Stomach (tissue), 8 donors: ENCODE measurements at regions not wholly inside any gene's neighbourhood (a gene's known extent, or its start where the extent isn't known, plus 50 kb on each side); places are given as distances from the start of the nearest gene placed in this dataset.

ENCODE experiments used
- DNase-seq, 2 donors: peaks; one replicate each; pipeline versions ENCODE4 v3.0.0 to v3.0.0-alpha.2; 2013 to 2019
- H3K27ac ChIP-seq, 5 donors: fragments of 200-600 bp in 4 of 5; sonication (generic) in 4 of 5; one replicate each; pipeline ENCODE4 v1.5.1; 2013 to 2019; ENCODE audit warnings: mild to moderate bottlenecking in 1 of 5, moderate library complexity in 1 of 5
- H3K27me3 ChIP-seq, 3 donors: fragments of 200-600 bp; sonication (generic); one replicate each; pipeline ENCODE4 v1.5.1; 2017 to 2019; ENCODE audit warnings: mixed run types in 1 of 3
- H3K36me3 ChIP-seq, 4 donors: fragments of 200-600 bp; sonication (generic); 1 replicate in 3 of 4; 2 replicates in 1 of 4; pipeline ENCODE4 v1.5.1; 2016 to 2019
- H3K4me1 ChIP-seq, 4 donors: fragments of 200-600 bp; sonication (generic); one replicate each; pipeline ENCODE4 v1.5.1; 2016 to 2019
- H3K4me3 ChIP-seq, 4 donors: fragments of 200-600 bp; sonication (generic) in 3 of 4; one replicate each; pipeline ENCODE4 v1.5.1; 2016 to 2019; ENCODE audit warnings: mild to moderate bottlenecking in 1 of 4
- H3K9me3 ChIP-seq, 4 donors: fragments of 200-600 bp; sonication (generic); one replicate each; pipeline ENCODE4 v1.5.1; 2016 to 2019
- EP300 ChIP-seq: sonication (generic); formaldehyde crosslinking; IDR thresholded peaks from one replicate; pipeline ENCODE4 v1.6.1; 2017; ENCODE audit warnings: antibody characterized with exemption
- POLR2A ChIP-seq, 4 donors: fragments of 450-650 bp; IDR thresholded peaks; one replicate each; pipeline ENCODE4 v1.6.1; 2016; ENCODE audit warnings: antibody characterized with exemption in 4 of 4, control low read depth in 2 of 4, mild to moderate bottlenecking in 1 of 4, moderate library complexity in 1 of 4
- POLR2AphosphoS5 ChIP-seq, 3 donors: sonication (generic); formaldehyde crosslinking; IDR thresholded peaks; one replicate each; pipeline ENCODE4 v1.6.1; 2016; ENCODE audit warnings: antibody characterized with exemption in 3 of 3
- WGBS, 5 donors: extraction: QIAGEN DNeasy Blood & Tissue Kit in 3 of 5; methylation state at CpG; one replicate each; pipeline versions ENCODE4 v1.1.5 to v1.1.7; 2013 to 2018; 5-methylcytosine and 5-hydroxymethylcytosine counted together
- intact Hi-C: fragments of 100-400 bp; cut with DNase I; formaldehyde crosslinking; loops from one replicate; pipeline ENCODE4 v1.15.1; 2023; ENCODE audit warnings: low total_unique reads
- TF ChIP-seq, protein P1 (sequence below), 7 experiments: fragments of 450-650 bp in 4 of 7; fragments of 200-600 bp in 3 of 7; sonication (generic) in 3 of 7; IDR thresholded peaks; one replicate each; pipeline ENCODE4 v1.5.1; 2016 to 2019; ENCODE audit warnings: antibody characterized with exemption in 7 of 7, control low read depth in 2 of 7, mild to moderate bottlenecking in 1 of 7
- donor health status: healthy with polysubstance abuse.
- donor health status: Bipolar disorder and iron deficiency.
- donor health status: healthy.

DNA sequence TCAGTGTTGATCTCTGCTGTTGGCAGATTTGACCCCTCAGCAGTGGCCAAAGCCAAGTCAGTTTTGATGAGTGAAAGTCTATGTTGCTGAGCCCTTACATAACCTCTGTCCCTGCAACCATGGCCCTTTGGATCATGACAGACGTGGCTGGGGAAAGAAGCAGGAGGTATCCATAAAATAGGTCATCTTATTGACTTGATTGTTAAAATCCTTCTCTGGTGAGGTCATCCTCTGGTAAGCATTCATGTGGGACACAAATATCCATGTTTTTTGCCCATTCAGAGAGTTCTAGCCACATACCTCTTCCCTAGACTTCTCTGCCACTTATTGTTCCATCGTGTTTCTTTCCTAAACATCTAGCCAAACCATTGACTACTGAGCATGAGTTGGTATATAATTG, 251.9 kb upstream of the PTER start:
- no peaks in the 10 kb centered on the region for H3K27me3 ChIP-seq
- H3K36me3 ChIP-seq = no peaks in the 10 kb centered on the region
- DNase-seq = no peak
- no peak overlapping the region for H3K27ac ChIP-seq
- 72 to 86% (median 76%) methylated on average over 2 of the region's 2 CpGs for WGBS, 5 donors
- H3K9me3 ChIP-seq = no peaks in the 10 kb centered on the region
- H3K4me3 ChIP-seq = no peak overlapping the region
- no peaks in the 10 kb centered on the region for H3K4me1 ChIP-seq
- intact Hi-C loops = no loop called here
- no peak for TF ChIP-seq EP300
- TF ChIP-seq POLR2AphosphoS5 (IDR thresholded peaks at IDR 0.05) = no peak
- no peak for TF ChIP-seq POLR2A (IDR thresholded peaks at IDR 0.05)
- TF ChIP-seq, protein P1, sequence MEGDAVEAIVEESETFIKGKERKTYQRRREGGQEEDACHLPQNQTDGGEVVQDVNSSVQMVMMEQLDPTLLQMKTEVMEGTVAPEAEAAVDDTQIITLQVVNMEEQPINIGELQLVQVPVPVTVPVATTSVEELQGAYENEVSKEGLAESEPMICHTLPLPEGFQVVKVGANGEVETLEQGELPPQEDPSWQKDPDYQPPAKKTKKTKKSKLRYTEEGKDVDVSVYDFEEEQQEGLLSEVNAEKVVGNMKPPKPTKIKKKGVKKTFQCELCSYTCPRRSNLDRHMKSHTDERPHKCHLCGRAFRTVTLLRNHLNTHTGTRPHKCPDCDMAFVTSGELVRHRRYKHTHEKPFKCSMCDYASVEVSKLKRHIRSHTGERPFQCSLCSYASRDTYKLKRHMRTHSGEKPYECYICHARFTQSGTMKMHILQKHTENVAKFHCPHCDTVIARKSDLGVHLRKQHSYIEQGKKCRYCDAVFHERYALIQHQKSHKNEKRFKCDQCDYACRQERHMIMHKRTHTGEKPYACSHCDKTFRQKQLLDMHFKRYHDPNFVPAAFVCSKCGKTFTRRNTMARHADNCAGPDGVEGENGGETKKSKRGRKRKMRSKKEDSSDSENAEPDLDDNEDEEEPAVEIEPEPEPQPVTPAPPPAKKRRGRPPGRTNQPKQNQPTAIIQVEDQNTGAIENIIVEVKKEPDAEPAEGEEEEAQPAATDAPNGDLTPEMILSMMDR (IDR thresholded peaks at IDR 0.05) = no peak

DNA sequence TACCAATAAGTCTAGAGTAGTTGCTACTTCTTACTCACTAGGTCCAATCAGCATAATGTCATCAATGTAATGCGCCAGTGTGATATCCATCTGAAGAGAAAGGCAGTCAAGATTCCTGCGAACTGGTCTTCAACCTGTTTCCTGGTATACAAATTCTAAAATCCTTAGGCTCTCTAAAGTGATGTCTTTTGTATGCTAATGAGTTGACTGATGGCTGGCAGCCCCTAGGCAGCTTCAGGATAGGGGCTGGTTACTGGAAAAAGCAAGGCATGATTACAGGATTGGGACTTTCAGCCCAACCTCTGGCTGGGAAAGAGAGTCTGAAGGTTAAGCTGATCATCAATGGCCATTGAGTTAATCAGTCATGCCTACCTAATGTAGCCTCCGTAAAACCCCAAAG, 250.2 kb upstream of the PTER start:
- no peak for DNase-seq

GRCh38 chr10:16187161-16187560, 249.6 kb upstream of the PTER start:
- no peak for TF ChIP-seq POLR2A (IDR thresholded peaks at IDR 0.05)
- TF ChIP-seq, protein P1 (IDR thresholded peaks at IDR 0.05) = no peak
- no peak for TF ChIP-seq POLR2AphosphoS5 (IDR thresholded peaks at IDR 0.05)
- no peak for TF ChIP-seq EP300
- H3K27me3 ChIP-seq = no peaks in the 10 kb centered on the region
- no peaks in the 10 kb centered on the region for H3K4me1 ChIP-seq
- DNase-seq = no peak
- no peak overlapping the region for H3K27ac ChIP-seq
- 73 to 90% (median 89%) methylated on average over 2 of the region's 2 CpGs for WGBS, 5 donors
- no peaks in the 10 kb centered on the region for H3K9me3 ChIP-seq
- H3K4me3 ChIP-seq = no peak overlapping the region
- intact Hi-C loops = no loop called here
- H3K36me3 ChIP-seq = no peaks in the 10 kb centered on the region

More for the DNA sequence above, 250.2 kb upstream of the PTER start:
- H3K27me3 ChIP-seq = no peaks in the 10 kb centered on the region
- intact Hi-C loops = no loop called here
- H3K27ac ChIP-seq = no peak overlapping the region
- H3K36me3 ChIP-seq = no peaks in the 10 kb centered on the region
- no peak for TF ChIP-seq POLR2AphosphoS5 (IDR thresholded peaks at IDR 0.05)
- no peak for TF ChIP-seq POLR2A (IDR thresholded peaks at IDR 0.05)
- TF ChIP-seq, protein P1 (IDR thresholded peaks at IDR 0.05) = no peak
- no peak for TF ChIP-seq EP300
- H3K9me3 ChIP-seq = no peaks in the 10 kb centered on the region
- WGBS, 5 donors = 90 to 96% (median 91%) methylated on average over 3 of the region's 3 CpGs
- no peaks in the 10 kb centered on the region for H3K4me1 ChIP-seq
- H3K4me3 ChIP-seq = no peak overlapping the region

- TF ChIP-seq POLR2AphosphoS5 (IDR thresholded peaks at IDR 0.05) = peak in 1 of 3 donors; percentile 59
- TF ChIP-seq, protein P1 (IDR thresholded peaks at IDR 0.05) = no peak
- intact Hi-C loops = no loop called here
- no peak overlapping the region for H3K4me3 ChIP-seq
- 53 to 62% (median 55%) methylated on average over 5 of the region's 5 CpGs for WGBS, 5 donors
- no peaks in the 10 kb centered on the region for H3K9me3 ChIP-seq
- H3K27me3 ChIP-seq = no peaks in the 10 kb centered on the region
- no peaks in the 10 kb centered on the region for H3K4me1 ChIP-seq
- H3K27ac ChIP-seq = no peak overlapping the region
- no peaks in the 10 kb centered on the region for H3K36me3 ChIP-seq
- peak in 1 of 2 donors; percentile 33 for DNase-seq
These were observed 244.5 kb upstream of the PTER start for GRCh38 chr10:16192337-16192736.
